ENCODE measurements at regions not wholly inside any gene's neighbourhood (a gene's known extent, or its start where the extent isn't known, plus 50 kb on each side); places are given as distances from the start of the nearest gene placed in this dataset.

- H2AFZ ChIP-seq (ENCODE audit: low read length): no peak overlapping the region
- H3K27me3 ChIP-seq (ENCODE audit: control insufficient read depth in 1 of 2, insufficient read depth in 2 of 2, low read length in 2 of 2): no peaks in the 10 kb centered on the region
- intact Hi-C loops (cut with micrococcal nuclease; ENCODE audit: unreplicated experiment) (no loop called here), in situ Hi-C loops (cut with HindIII; ENCODE audit: extremely low pct_ligation_motif_present, low pct_unique_long_range_greater_than_20kb) (no loop called here)
- no peak for TF ChIP-seq PBX2 (CRISPR knock-in tag; IDR thresholded peaks at IDR 0.05)
- no TSS peak for BruUV-seq (replicated peaks)
- 59% methylated on average over 3 of the region's 3 CpGs for WGBS (ENCODE audit: low lambda C conversion rate)
- no peak overlapping the region for H3K27ac ChIP-seq (ENCODE audit: extremely low read length, insufficient read depth, low read length)
- no peak overlapping the region for H3K9ac ChIP-seq (ENCODE audit: insufficient read depth, low read depth, low read length)
- no peak for ATAC-seq
- no peak for DNase-seq (ENCODE audit: low spot score)
- H4K20me1 ChIP-seq (ENCODE audit: insufficient read depth, low read length): no peaks in the 10 kb centered on the region
- no peak overlapping the region for H3K4me3 ChIP-seq (replicated peaks in 1 of 3; ENCODE audit: insufficient read depth in 1 of 3, low read depth in 2 of 3, low read length in 3 of 3)
- no peak for FAIRE-seq
- no peaks in the 10 kb centered on the region for H3K36me3 ChIP-seq (replicated peaks in 1 of 2; ENCODE audit: control insufficient read depth in 1 of 2, insufficient read depth in 2 of 2, low read length in 2 of 2)
- CTCF ChIA-PET (ENCODE audit: low intra/inter-chr PET ratio, low total read pairs): no interaction called here
- POLR2A ChIA-PET: no interaction called here
- H3K9me3 ChIP-seq (ENCODE audit: low read length): peaks cover 71% of the 10 kb centered on the region
- no peaks in the 10 kb centered on the region for H3K79me2 ChIP-seq (ENCODE audit: insufficient read depth, low read length)
- no peak overlapping the region for H3K4me2 ChIP-seq (ENCODE audit: low read depth, low read length)
- no peaks in the 10 kb centered on the region for H3K4me1 ChIP-seq (ENCODE audit: insufficient read depth, low read length)
Observed at GRCh38 chr7:19851504-19851903, 78.1 kb upstream of the TMEM196 start.

- H3K4me3 ChIP-seq (replicated peaks in 1 of 3; ENCODE audit: insufficient read depth in 1 of 3, low read depth in 2 of 3, low read length in 3 of 3): no peak overlapping the region
- TF ChIP-seq ZNF552 (CRISPR knock-in tag; IDR thresholded peaks at IDR 0.05; ENCODE audit: borderline replicate concordance) (no peak), NPAS2 (CRISPR knock-in tag; IDR thresholded peaks at IDR 0.05; ENCODE audit: borderline replicate concordance) (no peak), HMG20A (CRISPR knock-in tag; IDR thresholded peaks at IDR 0.05; ENCODE audit: borderline replicate concordance) (no peak), ZBTB4 (CRISPR knock-in tag; IDR thresholded peaks at IDR 0.05; ENCODE audit: borderline replicate concordance) (no peak), TBL1XR1 (IDR thresholded peaks at IDR 0.05; ENCODE audit: borderline replicate concordance, low read length, partially characterized antibody) (no peak), SSRP1 (CRISPR knock-in tag; IDR thresholded peaks at IDR 0.05) (no peak), ZNF136 (CRISPR knock-in tag; IDR thresholded peaks at IDR 0.05; ENCODE audit: low read depth) (no peak), SYNCRIP (IDR thresholded peaks at IDR 0.05; ENCODE audit: insufficient read depth, low read depth, low read length) (no peak), HNF4G (IDR thresholded peaks at IDR 0.05; ENCODE audit: borderline replicate concordance, low read depth, low read length) (no peak), HNF4G (CRISPR knock-in tag; IDR thresholded peaks at IDR 0.05; ENCODE audit: borderline replicate concordance, low read depth) (no peak), THAP7 (CRISPR knock-in tag; IDR thresholded peaks at IDR 0.05) (no peak), ZNF792 (CRISPR knock-in tag; IDR thresholded peaks at IDR 0.05) (no peak), KLF6 (CRISPR knock-in tag; IDR thresholded peaks at IDR 0.05) (no peak)
- BruUV-seq (replicated peaks): no TSS peak
- H2AFZ ChIP-seq (ENCODE audit: low read length): no peak overlapping the region
- in situ Hi-C loops (cut with HindIII; ENCODE audit: extremely low pct_ligation_motif_present, low pct_unique_long_range_greater_than_20kb) (no loop called here), intact Hi-C loops (cut with micrococcal nuclease; ENCODE audit: unreplicated experiment) (no loop called here)
- POLR2A ChIA-PET: no interaction called here
- no peaks in the 10 kb centered on the region for H3K27me3 ChIP-seq (ENCODE audit: control insufficient read depth in 1 of 2, insufficient read depth in 2 of 2, low read length in 2 of 2)
- no peak overlapping the region for H3K4me2 ChIP-seq (ENCODE audit: low read depth, low read length)
- CTCF ChIA-PET (ENCODE audit: low intra/inter-chr PET ratio, low total read pairs): no interaction called here
- 5% methylated on average over 2 of the region's 2 CpGs for WGBS (ENCODE audit: low lambda C conversion rate)
- no peak for ATAC-seq
- H4K20me1 ChIP-seq (ENCODE audit: insufficient read depth, low read length): no peaks in the 10 kb centered on the region
- H3K9ac ChIP-seq (ENCODE audit: insufficient read depth, low read depth, low read length): no peak overlapping the region
- no peaks in the 10 kb centered on the region for H3K79me2 ChIP-seq (ENCODE audit: insufficient read depth, low read length)
- H3K27ac ChIP-seq (ENCODE audit: extremely low read length, insufficient read depth, low read length): no peak overlapping the region
- H3K36me3 ChIP-seq (replicated peaks in 1 of 2; ENCODE audit: control insufficient read depth in 1 of 2, insufficient read depth in 2 of 2, low read length in 2 of 2): no peaks in the 10 kb centered on the region
- DNase-seq (ENCODE audit: low spot score): no peak
- H3K4me1 ChIP-seq (ENCODE audit: insufficient read depth, low read length): no peaks in the 10 kb centered on the region
- FAIRE-seq: no peak
- peaks cover 85% of the 10 kb centered on the region for H3K9me3 ChIP-seq (ENCODE audit: low read length)
Observed at GRCh38 chr7:19834566-19834965, 61.1 kb upstream of the TMEM196 start.

Data from HepG2 (cell line).